ENCODE measurements at regions not wholly inside any gene's neighbourhood (a gene's known extent, or its start where the extent isn't known, plus 50 kb on each side); places are given as distances from the start of the nearest gene placed in this dataset.
"Not testable (repeated sequence)": the region's sequence is repeated elsewhere in the genome, so short reads cannot be mapped to it uniquely, and the experiment has no call there.

DNA sequence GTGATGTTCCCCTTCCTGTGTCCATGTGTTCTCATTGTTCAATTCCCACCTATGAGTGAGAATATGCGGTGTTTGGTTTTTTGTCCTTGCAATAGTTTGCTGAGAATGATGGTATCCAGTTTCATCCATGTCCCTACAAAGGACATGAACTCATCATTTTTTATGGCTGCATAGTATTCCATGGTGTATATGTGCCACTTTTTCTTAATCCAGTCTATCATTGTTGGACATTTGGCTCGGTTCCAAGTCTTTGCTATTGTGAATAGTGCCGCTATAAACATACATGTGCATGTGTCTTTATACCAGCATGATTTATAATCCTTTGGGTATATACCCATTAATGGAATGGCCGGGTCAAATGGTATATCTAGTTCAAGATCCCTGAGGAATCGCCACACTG is 229.4 kb downstream of the HTR1A start:
- FAIRE-seq; DNase-seq (ENCODE audit: insufficient read length, low spot score): not testable (repeated sequence)

DNA sequence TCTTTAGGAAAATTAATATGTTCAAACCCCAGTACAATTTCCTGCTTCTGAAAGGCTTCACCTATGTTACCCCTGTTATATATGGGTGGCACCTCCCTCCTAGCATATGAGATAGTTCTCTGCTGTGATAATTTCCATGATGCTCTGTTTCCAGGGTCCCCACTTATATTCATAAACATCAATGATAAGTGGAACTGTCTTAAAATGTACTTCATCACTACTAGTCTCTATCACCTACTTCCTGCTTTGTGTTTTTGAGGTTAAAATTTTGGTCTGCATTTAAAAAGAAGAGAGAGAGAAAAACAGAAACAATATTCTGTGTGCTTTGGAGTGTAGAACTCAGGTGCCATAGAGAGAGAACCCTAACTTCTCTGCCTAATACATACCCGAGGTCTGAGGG is 234.7 kb downstream of the HTR1A start:
- FAIRE-seq, result no peak
- DNase-seq (ENCODE audit: insufficient read length, low spot score), result no peak

DNA sequence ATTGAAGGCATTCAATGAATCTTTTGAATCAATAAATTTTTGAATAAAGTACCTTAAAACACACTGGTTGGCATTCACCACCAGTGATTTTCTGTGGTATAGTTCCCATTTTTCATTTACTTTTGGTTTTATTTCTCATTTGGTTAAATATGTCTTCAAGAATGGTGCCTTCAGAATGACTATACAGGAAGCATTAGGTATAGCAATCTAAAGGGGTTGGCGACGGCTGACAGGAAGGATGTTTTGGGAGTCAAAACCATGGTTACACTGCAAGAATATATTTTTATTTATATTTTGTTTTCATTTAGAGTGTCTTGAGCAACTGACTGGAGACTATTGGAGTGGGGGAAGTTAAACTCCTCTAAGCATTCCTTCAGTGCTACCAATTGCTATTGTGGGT is 235.7 kb downstream of the HTR1A start:
- no peak for FAIRE-seq

DNA sequence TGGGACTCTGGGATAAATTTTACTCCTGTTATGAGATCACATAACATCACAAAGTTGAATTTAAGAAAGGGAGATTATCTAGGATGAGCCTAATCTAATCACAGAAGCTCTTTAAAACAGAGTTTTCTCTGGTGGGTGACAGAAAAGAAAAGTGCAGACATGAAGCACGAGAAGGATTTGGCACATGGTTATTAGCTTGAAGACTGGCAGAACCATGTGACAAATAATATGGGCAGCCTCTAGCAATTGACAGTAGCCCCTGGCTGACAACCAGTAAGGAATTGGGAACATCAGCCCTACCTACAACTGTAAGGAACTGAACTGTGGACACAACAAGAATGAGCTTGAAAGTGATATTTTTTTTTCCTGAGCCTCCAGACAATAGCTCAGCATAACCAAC is 243.1 kb downstream of the HTR1A start:
- no peak for DNase-seq (ENCODE audit: insufficient read length, low spot score)
- no peak for FAIRE-seq

More for the DNA sequence above, 235.7 kb downstream of the HTR1A start:
- no peak for DNase-seq (ENCODE audit: insufficient read length, low spot score)

DNA sequence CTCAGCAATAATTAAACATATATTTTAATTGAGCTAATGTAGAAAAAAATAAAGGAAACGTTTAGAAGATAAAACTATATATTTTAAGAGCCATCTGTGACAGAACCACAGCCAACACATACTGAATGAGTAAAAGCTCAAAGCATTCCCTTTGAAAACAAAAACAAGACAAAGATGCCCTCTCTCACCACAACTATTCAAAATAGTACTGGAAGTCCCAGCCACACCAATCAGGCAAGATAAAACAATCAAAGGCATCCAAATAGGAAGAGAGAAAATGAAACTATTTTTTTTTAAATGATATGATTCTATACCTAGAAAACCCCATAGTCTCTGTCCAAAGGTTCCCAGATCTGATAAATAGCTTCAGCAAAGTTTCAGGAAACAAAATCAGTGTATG is 262.0 kb downstream of the HTR1A start:
- no peak for DNase-seq (ENCODE audit: insufficient read length, low spot score)
- no peak for FAIRE-seq

DNA sequence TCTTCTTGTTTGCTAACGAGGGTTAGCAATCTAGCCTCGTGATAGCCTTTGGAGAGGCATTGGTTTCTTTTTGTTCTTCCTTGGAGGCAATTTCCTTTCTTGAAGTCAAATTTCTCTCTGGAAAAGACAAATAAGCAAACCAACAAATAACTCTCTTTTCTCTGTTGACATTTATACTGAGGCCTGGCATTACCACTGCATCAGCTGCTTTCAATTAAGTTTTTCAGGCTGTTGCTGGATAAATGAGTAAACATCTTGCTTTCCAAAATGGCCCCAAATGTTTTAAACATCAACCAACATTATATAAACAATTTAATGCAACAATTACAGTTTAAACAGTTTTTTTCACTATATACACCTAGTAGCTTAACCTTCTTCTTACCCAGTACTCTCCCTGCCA is 264.4 kb downstream of the HTR1A start:
- DNase-seq (ENCODE audit: insufficient read length, low spot score) (no peak), FAIRE-seq (no peak)

DNA sequence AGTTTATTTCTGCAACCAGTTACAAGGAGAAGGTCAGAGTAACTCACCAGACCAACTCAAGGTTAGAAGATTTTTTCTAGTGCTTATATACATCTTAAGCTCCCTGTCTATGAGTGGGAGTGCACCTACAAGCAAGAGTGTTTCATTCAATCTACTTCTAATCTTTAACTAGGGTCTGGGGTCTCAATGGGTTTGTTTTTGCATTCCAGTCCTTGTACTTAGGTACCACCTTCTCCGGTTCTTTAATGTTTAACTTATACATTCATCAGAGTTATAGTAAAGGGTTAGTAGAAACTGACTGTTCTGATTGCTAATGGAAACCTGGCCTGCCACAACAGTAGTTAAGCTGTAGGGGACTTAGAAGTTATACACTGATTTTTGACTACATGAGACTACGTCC is 271.7 kb downstream of the HTR1A start:
- no peak for FAIRE-seq
- DNase-seq (ENCODE audit: insufficient read length, low spot score), result no peak

DNA sequence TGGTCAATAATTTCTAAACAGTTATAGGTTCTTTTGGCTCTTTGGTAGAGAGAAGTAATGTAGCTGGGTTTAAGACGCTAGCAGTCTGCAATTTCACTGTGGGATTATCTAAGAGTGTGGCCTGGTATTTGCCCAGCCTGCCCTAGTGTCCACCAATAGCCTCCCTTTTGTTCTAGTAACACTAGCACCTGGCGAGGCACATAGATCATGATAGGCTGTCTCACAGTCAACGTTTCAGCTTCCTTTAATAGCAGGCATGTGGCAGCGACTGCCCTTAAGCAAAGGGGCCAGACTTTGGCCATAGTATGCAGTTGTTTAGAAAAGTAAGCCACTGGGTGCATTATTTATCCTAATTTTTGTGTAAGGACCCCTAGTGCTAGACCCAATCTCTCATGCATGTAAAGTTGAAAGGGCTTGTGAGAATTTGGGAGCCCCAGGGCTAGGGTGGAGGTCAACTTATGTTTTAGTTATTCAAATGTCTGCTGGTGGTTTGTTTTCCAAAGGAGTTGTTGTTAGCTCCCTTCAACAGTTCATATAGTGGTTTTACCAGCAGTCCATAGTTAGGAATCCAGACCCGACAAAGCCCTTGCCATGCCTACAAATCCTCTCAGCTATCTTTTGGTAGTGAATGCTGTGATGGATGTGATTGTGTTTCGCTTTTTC is 274.3 kb downstream of the HTR1A start:
- no peak for FAIRE-seq

DNA sequence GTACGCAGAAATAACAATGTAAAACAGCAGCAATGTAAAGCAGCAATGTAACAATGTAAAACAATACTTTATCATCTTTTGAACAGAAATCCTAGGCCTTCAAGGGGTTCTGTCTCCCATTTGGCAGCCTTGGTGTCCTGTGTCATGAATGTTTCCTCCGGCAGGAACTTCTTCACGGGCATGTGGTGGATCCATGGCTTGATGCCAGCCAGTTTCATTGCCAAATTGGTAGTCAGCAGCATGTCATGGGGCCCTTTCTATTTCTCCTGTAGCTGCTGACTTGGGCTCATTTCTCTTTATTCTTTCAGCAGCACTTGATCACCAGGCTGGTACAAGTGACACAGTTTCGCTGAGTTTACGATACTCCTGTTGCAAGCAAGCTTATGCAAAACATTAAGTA is 275.3 kb downstream of the HTR1A start:
- DNase-seq (ENCODE audit: insufficient read length, low spot score), result no peak
- FAIRE-seq, result no peak

More for the DNA sequence above, 274.3 kb downstream of the HTR1A start:
- DNase-seq (ENCODE audit: insufficient read length, low spot score), result no peak

DNA sequence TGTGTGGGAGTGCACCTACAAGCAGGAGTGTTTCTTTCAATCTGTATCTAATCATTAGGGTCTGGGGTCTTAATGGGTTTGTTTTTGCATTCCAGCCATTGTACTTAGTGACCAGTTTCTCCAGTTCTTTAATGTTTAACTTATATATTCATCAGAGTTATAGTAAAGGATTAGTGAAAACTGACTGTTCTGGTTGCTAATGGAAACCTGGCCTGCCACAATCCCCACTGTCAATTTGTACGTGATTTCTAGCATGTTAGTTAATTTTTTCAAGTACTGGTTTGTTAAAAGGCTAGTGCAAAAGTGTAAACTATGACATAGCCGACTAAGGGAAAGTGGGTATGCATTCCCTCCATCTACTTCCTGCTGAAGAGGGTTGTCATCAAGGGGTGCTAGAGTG is 276.1 kb downstream of the HTR1A start:
- DNase-seq (ENCODE audit: insufficient read length, low spot score), result no peak
- no peak for FAIRE-seq

DNA sequence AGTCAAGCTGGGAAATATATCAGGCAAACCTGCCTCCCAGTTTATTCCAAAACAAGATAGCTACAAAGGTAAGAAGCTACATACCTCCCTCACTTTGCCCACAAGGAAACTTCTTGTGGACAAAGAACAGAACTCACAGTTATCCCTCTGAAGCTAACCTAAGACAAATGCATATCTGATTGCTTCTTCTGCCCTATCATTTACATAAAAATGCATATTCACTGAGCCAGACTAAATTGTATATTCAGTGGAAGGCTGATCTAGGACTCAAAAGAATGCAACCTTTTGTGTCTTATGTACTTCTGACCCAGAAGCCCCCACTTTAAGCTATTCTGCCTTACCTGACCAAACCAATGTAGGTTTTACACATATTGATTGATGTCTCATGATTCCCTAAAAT is 276.8 kb downstream of the HTR1A start:
- DNase-seq (ENCODE audit: insufficient read length, low spot score) (no peak), FAIRE-seq (no peak)

DNA sequence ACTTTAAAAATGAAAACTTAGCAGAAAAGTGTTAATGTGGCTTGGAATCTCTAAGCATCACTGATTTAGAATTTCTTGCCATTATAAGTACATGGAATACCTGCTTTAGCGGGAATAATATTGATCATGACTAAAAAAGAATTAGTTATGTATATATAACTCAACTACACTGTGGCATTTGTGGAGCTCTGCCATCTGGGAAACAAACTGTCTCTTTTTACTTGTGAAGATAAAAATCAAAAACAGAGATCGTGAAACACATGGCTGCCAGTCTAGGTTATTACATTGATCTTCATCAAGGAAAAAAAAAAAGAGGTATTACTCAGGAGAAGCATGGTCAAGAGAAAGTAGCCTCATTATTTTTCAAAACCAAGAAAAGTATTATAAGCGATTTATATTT is 287.4 kb downstream of the HTR1A start:
- FAIRE-seq (no peak), DNase-seq (ENCODE audit: insufficient read length, low spot score) (no peak)

DNA sequence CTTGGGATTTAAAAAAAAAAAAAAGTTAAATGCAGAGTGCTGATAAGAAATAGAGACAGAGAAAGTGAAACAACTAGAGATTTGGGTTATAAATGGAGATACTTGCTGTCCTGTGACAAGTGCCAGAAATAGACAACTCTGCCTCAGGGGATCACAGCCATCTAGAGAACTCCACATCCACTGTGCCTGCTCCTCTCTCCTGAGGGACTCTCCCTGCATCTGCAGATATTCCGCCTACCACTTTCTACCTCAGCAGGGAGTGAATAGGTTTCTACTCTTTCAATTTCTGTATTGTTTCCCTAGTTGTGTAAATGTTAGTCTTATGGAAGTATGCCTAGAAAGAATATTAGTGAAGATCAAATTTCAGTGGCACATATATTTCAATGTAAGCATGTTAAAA is 307.2 kb downstream of the HTR1A start:
- DNase-seq (ENCODE audit: insufficient read length, low spot score) (no peak), FAIRE-seq (no peak)

DNA sequence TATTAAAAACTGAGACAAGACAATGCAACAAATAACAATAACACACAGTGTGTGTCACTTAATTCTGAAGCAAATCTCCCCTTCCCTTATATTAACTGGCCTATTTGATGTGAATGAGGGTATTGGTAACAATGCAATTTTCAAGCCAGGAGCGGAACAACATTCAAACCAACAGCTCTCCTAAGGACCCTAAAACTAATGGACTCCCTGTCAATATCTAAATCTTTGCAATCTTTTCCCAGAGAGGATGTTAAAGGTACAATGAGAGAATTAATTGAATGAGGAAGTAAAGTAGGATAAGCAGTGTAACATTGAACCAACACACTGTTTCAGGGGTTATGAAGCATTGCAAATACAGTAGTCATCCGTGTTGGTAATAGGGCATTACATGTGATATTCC is 311.7 kb downstream of the HTR1A start:
- no peak for FAIRE-seq
- DNase-seq (ENCODE audit: insufficient read length, low spot score), result no peak

DNA sequence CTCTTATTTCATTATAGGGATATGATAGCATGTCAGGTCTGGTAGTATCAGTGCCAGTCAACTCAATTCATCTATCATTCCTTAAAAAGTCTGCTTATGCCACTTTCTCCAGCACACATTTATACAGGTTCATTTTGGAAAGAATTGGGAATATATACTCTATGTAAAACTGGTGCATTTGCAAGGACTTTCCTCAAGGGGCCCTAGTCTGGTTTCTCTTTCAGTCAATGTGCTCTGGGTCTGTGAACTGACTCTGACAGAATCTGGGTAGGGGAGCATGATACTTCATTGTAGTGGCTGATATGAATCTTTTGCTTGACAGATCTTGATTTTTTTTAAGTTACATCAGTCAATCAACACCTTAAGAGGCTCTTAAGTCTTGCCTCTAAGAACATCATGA is 313.9 kb downstream of the HTR1A start:
- FAIRE-seq, result no peak
- DNase-seq (ENCODE audit: insufficient read length, low spot score), result no peak

DNA sequence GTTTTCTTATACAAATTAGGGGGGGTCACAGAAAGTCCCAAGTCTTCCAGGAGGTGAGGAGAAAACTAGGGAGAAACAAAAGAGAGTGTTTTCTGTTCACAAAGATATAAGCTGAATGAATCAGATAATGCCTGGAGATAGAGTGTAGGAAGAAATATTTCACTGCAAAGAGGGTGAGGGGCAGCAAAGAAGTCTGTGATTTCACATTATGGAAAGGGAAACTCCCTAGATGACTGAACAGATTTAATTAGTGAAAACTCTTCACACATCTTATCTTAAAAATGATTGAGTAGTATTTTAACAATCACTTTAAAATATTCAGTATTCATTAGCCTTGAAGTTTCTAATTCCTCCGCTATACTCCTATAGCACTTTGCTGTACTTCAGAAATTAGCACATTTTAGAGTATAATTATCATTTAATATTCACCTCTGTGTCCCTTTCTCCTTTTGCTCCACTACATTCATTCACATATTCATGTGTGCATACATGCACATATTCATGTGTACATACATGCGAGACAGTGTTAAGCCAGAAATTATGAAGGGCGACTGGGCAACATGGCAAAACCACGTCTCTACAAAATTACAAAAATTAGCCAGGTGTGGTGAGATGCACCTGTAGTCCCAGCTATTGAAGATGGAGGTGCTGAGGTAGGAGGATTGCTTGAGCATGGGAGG is 332.2 kb downstream of the HTR1A start:
- DNase-seq (ENCODE audit: insufficient read length, low spot score), result no peak
- FAIRE-seq, result no peak

DNA sequence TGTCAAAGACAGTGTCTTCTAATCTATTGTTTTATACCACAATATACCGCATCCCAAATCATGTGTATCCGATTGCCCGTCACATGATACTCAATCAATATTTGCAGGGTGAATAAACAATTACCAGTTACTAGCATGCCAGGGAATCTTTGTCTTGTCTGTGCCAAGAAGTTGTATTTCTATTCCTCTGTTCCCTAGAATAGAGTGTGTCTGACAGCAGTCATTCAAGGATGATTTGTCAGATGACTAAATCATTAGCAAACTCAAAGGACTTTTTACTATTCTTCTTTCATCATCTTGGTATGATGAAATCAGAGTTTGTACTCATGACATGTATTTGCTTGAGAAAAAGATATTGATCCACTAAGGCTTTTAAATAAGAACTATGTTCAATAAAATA is 348.8 kb downstream of the HTR1A start:
- no peak for DNase-seq (ENCODE audit: insufficient read length, low spot score)
- no peak for FAIRE-seq

DNA sequence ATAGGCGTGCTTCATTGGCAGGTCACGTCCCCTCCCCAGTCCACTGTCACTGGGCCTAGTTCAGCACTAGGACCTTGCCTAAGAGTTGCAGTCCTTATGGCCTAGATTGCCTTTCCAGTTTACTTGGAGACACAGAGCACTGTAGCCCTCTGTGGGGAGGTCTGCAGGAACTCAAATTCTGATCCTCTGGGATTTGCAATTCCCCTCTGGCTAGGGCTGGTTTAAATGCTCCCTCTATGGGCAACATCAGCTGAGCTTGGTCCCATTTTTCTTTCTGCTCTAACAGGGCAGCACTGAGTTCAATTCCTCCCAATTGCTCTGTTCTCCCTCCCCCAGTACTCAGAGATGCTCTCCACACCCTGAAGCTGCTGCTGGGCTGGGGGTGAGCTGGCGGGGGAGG is 358.2 kb downstream of the HTR1A start:
- DNase-seq (ENCODE audit: insufficient read length, low spot score), result no peak

DNA sequence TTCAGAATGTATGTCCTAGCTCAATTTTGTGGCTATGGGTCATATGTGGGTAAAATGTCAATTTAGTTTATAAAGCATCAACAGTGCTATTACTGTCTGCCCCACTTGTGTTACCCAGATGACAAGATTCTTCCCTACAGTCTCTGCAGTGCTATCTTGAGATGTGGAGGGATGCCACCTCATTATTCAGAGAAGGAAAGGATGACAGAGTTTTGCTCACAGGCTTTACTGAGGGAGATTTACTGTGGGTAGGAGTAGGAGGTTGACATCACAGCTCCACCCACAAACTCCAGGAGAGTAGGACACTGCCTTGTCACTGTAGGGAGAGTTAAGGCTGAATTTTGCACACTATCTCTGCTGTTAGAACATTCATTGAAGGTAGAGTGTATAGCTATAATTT is 359.3 kb downstream of the HTR1A start:
- DNase-seq (ENCODE audit: insufficient read length, low spot score) (no peak), FAIRE-seq (no peak)

More for the DNA sequence above, 358.2 kb downstream of the HTR1A start:
- no peak for FAIRE-seq

DNA sequence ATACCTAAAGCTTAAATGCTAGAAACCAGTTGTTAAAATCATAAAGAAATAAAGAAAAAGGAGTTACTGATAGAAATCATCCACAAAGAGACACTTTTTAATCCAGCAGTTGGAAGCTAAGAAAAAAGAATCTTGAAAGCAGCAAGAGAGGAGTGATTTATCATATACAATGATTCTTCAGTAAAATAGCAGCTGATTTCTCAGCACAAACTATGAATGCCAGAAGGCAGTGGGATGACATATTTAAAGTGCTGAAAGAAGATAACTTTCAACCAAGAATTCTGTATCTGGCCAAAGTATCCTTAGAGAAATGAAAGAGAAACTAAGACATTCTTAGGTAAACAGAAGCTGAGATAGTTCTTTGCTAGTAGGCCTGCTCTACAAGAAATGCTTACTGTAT is 366.0 kb downstream of the HTR1A start:
- FAIRE-seq (no peak), DNase-seq (ENCODE audit: insufficient read length, low spot score) (no peak)

DNA sequence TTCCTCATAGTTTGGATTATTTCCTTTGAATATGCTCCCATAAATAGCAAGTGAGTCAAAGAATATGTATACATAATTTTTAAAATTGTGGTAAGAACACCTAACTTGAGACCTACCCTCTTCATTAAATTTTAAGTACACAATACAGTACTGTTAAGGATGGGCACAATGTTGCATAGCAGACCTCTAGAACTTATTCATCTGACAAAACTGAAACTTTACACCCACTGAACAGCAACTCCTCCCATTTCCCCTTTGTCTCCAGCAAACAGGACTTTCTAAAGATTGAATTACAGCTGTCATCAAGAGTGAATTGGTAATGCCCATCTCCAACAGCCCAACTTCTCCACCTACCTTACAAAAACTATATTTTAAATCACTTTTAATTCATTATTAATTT is 388.9 kb downstream of the HTR1A start:
- DNase-seq (ENCODE audit: insufficient read length, low spot score), result no peak
- no peak for FAIRE-seq

DNA sequence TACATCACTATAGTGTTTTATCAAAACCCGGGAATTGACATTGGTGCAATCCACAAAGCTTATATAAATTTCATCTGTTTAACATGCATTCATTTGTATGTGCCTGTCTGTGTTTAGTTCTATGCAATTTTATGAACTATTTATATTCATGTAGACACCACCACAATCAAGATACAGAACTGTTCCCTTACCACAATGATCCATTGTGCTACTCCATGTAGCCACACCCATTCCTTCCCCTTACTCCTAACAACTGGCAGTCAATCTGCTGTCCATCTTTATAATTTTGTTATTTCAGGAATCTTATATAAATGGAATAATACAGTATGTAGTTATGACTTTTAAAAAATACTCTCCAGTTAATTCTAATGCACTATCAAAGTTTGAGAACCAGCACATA is 389.5 kb downstream of the HTR1A start:
- FAIRE-seq (no peak), DNase-seq (ENCODE audit: insufficient read length, low spot score) (no peak)

DNA sequence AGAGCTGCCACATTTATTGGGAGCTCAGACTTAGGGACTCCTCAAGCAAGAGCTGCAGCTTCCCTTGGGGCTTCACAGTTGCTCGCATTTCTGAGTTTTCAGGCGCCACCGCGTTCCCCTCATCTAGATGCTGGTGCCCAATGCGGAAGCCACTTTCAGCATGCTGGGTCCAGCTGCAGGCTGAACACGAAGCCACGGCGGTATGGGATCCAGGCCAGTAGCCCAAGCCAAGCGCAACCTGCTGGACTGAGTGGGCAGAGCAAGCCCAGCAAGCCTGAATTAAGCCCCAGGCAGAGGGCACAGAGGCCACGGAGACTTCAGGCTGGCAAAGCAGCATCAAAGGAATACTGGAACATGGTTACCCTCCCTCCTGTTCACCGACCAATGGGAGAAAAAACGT is 391.5 kb downstream of the HTR1A start:
- FAIRE-seq (no peak), DNase-seq (ENCODE audit: insufficient read length, low spot score) (no peak)

Data from HTR-8/SVneo (cell line).